IPS DF 6.9 (cell line): ENCODE measurements at regions not wholly inside any gene's neighbourhood (a gene's known extent, or its start where the extent isn't known, plus 50 kb on each side); places are given as distances from the start of the nearest gene placed in this dataset.

Experiments
- DNase-seq: peaks from one replicate; pipeline ENCODE4 v3.0.0-alpha.2; 2013; ENCODE audit warnings: low read depth, low spot score
- H3K27ac ChIP-seq: one replicate; pipeline ENCODE4 v1.5.1; 2013; ENCODE audit warnings: low read length, control low read depth
- H3K27me3 ChIP-seq: 2 replicates; pipeline ENCODE4 v1.6.1; 2013; ENCODE audit warnings: mild to moderate bottlenecking, low read length; ENCODE audit not compliant: control insufficient read depth, insufficient read depth
- H3K36me3 ChIP-seq: 2 replicates; pipeline ENCODE4 v1.6.1; 2013; ENCODE audit warnings: low read length; ENCODE audit not compliant: control insufficient read depth, insufficient read depth
- H3K4me1 ChIP-seq: 2 replicates; pipeline ENCODE4 v1.6.1; 2013; ENCODE audit warnings: low read length; ENCODE audit not compliant: control insufficient read depth, insufficient read depth
- H3K4me3 ChIP-seq: 2 replicates; pipeline ENCODE4 v1.5.1; 2013; ENCODE audit warnings: mild to moderate bottlenecking, low read length
- H3K9me3 ChIP-seq: 2 replicates; pipeline ENCODE4 v1.6.1; 2013; ENCODE audit warnings: low read length, inconsistent platforms; ENCODE audit not compliant: control insufficient read depth, insufficient read depth
- WGBS: extraction: QIAGEN DNeasy Blood & Tissue Kit; methylation state at CpG from one replicate; pipeline ENCODE4 v1.1.7; 2013; ENCODE audit warnings: mixed read lengths, missing lambda C conversion rate; ENCODE audit not compliant: insufficient read length, insufficient coverage; 5-methylcytosine and 5-hydroxymethylcytosine counted together

DNA sequence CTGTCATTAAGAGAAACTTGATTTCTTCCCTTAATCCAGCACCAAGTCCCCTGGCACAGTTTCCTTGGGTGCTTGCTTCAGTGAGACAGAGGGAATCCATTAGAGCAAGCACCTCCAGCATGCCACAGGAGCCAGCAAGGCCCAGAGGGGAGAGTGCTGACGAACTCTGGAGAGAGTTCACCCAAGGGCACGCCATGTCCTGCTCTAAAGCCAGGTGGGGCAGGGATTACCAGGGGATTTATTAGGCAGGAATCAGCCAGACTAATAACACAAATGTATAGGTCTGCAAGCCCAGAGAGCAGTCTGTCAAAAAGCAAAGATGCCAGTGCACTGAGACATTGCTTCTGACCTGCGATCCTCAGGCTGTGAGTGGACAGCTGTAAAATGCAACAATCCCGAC, 155.4 kb upstream of the SYNDIG1 start:
- Histone ChIP-seq H3K9me3 (no peaks in the 10 kb centered on the region), H3K4me3 (no peak overlapping the region), H3K36me3 (no peaks in the 10 kb centered on the region), H3K4me1 (no peaks in the 10 kb centered on the region), H3K27me3 (no peaks in the 10 kb centered on the region), H3K27ac (no peak overlapping the region)
- DNase-seq: no peak
- WGBS: no CpG with 5 or more reads among the region's 4 CpGs

DNA sequence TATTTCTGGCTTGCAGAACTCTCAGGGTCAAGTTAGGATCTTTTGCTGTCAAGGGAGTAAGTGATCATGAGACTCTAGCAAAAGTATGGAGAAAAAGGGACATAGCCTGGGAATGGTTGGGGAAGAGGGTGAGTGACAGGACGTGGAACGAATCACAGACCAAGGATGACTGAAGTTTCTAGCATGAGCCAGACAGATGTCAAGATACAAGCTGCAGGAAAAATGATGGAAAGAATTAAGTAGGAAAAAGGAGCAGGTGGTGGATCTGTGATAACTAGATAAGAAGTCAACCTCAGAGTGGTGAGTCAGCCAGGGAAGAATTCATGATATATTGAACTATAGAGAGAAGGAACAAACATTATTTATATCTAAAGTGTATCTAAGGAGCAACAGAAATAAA, 159.8 kb upstream of the SYNDIG1 start:
- H3K27ac ChIP-seq: no peak overlapping the region
- no CpG with 5 or more reads among the region's 2 CpGs for WGBS
- DNase-seq: no peak
- no peaks in the 10 kb centered on the region for H3K9me3 ChIP-seq
- no peaks in the 10 kb centered on the region for H3K4me1 ChIP-seq
- no peaks in the 10 kb centered on the region for H3K36me3 ChIP-seq
- no peaks in the 10 kb centered on the region for H3K27me3 ChIP-seq
- no peak overlapping the region for H3K4me3 ChIP-seq

DNA sequence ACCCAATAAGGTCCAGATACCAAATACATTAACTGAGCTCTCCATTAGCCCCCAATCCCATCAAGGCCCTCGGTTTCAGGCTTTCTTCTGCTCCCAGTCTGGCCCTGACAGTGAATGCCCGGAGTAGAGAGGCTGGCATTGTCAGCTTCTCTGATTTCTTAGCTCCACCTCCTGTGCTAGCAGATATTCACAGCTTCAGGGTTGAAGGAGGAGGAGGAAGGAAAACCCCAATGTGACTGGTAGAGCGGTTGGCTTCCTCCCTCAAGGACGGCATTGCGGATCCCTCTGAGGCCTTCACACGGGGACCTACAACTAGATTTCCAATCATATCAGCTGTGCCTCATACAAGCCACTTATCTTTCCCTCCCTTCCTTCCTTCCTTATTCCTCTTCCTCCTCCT, 164.1 kb upstream of the SYNDIG1 start:
- DNase-seq: no peak

DNA sequence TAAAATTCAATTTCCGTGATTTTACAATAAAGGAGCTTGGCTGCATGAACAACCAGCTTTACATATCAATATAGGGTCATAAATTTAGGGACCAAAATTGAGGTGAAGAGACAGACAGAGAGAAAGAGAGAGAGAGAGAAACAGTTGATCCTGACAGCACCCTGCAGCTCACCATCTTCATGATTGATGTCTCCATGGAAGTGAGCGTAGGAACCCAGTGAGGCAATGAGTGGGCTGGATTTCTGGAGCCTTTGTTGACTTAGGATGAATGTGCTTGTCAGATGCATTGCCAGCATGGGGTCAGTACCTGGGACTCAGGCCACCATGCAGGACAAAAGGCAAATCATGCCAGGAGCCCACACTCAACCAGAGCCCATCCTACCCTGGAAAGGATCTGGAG, 165.1 kb upstream of the SYNDIG1 start:
- Histone ChIP-seq H3K9me3 (no peaks in the 10 kb centered on the region), H3K4me3 (no peak overlapping the region), H3K4me1 (no peaks in the 10 kb centered on the region), H3K27ac (no peak overlapping the region), H3K36me3 (no peaks in the 10 kb centered on the region), H3K27me3 (no peaks in the 10 kb centered on the region)
- WGBS: no CpG with 5 or more reads among the region's 2 CpGs
- no peak for DNase-seq

More for the DNA sequence above, 164.1 kb upstream of the SYNDIG1 start:
- Histone ChIP-seq H3K27ac (no peak overlapping the region), H3K9me3 (no peaks in the 10 kb centered on the region), H3K36me3 (no peaks in the 10 kb centered on the region), H3K4me1 (no peaks in the 10 kb centered on the region), H3K27me3 (no peaks in the 10 kb centered on the region), H3K4me3 (no peak overlapping the region)
- WGBS: no CpG with 5 or more reads among the region's 6 CpGs

DNA sequence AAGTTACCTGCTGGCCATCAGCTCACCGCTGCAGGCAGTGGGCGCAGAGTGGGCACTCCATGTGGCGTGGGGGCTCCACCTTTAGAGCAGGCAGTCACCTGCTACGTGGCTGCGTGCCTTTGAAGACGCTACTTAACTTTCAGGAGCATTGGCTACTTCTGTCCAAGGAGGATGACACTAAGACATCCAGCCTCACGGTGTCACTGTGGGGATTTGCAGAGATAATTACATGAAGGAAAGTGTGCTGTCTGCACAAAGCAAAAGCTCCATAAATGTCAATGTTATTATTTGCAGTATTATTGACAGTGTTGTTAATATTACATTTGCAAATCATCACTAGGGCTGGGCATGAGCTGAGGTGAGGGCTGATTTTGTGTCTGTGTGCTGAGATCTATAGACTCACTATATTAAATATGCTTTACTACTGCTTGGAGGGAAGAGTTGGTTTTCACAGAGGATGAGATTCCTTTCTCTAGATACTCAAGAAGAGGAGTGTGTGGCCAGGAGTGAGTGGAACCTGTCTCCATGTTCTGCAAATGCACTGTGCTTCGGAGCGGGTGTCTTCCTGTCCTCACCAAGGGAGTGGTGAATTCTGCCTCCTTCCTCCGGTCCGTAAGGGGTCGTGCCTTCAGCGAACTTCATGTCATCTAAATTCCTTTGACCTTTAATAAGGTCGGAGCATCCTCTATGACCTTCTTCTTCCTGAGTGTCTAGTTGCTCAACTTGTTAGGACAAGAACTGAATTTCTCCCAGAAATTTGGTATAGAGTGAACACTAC, 165.8 kb upstream of the SYNDIG1 start:
- no peaks in the 10 kb centered on the region for H3K9me3 ChIP-seq
- H3K27me3 ChIP-seq: no peaks in the 10 kb centered on the region
- H3K27ac ChIP-seq: no peak overlapping the region
- DNase-seq: no peak
- H3K4me1 ChIP-seq: no peaks in the 10 kb centered on the region
- no CpG with 5 or more reads among the region's 14 CpGs for WGBS
- H3K4me3 ChIP-seq: no peak overlapping the region
- no peaks in the 10 kb centered on the region for H3K36me3 ChIP-seq

DNA sequence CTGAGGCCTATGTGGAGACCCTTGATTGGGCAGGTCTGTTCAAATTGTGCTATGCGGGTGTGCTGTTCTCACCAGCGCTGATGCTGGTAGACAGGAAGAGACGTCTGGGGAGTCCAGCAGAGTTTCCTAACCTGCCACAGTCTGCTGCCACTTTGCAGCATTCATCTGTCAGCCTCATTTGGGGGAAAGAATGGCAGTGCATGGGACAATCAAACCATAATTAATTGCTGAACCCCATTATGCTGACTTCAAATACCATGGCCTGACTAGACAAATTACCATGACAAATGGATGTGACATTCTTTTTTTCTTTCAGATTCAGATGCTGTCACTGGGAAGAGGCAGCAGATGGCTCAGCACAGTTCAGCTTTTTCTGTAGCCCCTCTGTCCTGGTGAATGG, 171.4 kb upstream of the SYNDIG1 start:
- no peak overlapping the region for H3K27ac ChIP-seq
- no peaks in the 10 kb centered on the region for H3K4me1 ChIP-seq
- no peaks in the 10 kb centered on the region for H3K36me3 ChIP-seq
- H3K27me3 ChIP-seq: no peaks in the 10 kb centered on the region
- WGBS: no CpG with 5 or more reads among the region's 3 CpGs
- no peak overlapping the region for H3K4me3 ChIP-seq
- H3K9me3 ChIP-seq: no peaks in the 10 kb centered on the region
- DNase-seq: no peak

DNA sequence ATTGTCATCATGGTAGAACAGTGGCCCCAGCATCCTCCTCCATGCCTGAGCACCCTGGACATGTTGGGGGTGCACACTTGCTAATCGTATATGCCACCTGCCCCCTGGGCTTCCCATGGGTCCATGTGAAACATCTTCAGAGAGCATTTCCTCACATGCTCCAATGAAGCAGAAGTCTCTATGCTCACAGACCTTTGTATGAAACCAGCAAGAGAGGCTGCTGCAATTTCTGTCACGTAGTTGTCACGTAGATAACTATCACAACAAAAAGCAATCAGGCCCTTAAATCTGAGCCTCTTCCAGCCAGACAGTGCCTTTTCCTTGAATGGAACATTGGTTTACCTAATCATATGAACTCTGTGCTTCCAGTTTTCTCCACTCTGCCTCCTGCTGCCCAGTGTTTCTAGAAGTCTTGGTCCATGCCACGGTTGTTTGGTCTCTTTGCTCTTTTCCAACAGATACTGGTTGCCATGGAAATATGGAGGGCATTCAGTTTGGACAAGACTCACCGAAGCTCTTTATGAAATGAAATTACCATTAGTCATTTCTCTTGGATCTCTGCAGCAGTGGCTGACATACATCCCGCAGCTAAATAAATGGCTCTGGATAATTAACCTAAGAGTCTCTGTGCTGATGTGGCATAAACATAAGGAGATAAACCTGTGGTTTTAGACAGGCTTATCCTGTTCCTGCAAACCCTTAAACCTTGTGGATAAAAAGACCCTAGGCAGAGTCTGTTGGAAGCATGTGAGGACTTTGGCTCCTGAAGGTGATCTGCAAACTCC, 172.8 kb upstream of the SYNDIG1 start:
- Histone ChIP-seq H3K4me1 (no peaks in the 10 kb centered on the region), H3K4me3 (no peak overlapping the region), H3K27me3 (no peaks in the 10 kb centered on the region), H3K36me3 (no peaks in the 10 kb centered on the region), H3K27ac (no peak overlapping the region), H3K9me3 (no peaks in the 10 kb centered on the region)
- DNase-seq: no peak
- WGBS: no CpG with 5 or more reads among the region's 6 CpGs

DNA sequence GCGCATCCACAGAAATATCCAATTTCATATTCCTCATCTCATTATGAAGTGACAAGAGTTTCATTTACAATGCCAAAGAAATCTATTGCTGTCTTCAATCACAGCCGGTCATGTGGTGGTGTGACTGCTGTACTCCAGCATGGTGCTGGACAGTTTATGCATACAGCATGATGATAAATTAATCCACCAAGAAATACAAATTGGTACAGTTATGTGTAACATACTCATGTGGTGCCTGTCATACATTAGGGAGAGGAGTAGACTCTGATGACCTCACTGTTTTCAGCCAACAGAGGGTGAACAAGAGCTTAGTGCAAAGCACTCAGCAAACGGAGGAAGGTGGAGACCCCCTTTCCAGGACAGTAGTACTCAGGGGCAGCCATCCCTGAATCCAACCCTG, 178.4 kb upstream of the SYNDIG1 start:
- Histone ChIP-seq H3K4me1 (no peaks in the 10 kb centered on the region), H3K4me3 (no peak overlapping the region), H3K27me3 (no peaks in the 10 kb centered on the region), H3K27ac (no peak overlapping the region), H3K9me3 (no peaks in the 10 kb centered on the region), H3K36me3 (no peaks in the 10 kb centered on the region)
- DNase-seq: no peak
- WGBS: no CpG with 5 or more reads among the region's 3 CpGs

DNA sequence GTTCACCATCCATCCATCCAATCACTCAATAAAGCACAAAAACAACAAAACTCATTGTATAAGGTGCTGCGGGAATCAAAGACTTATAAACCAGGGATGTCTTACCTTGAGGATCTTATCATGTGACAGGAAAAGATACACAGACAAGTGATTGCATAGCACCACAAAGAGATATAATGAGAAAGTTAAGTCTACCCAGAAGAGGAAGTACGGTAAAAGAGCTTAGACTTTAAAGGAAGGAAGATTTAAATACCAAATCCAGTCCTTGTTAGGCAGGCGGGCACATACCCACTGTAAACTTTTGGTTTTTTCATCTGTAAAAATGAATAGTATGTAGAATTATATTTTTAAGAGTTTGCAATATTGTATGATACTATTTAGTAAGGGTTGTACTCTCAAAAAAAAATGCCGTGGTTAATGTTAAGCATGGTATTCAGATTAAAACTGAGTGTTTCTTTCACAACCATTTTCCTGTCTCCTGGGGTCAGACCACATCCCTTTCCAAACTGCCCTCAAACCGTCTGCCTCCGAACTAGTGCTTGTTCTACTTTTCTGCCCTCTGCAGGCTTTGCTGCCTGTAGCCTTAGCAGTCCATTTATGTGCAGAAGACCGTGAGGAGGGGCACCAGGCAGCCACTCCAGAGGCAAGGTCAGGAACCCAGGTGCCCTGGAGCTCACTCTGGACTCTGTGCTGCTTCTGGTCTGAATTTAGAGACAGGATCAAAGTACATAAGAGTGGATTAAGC, 179.5 kb upstream of the SYNDIG1 start:
- Histone ChIP-seq H3K27me3 (no peaks in the 10 kb centered on the region), H3K36me3 (no peaks in the 10 kb centered on the region), H3K27ac (no peak overlapping the region), H3K9me3 (no peaks in the 10 kb centered on the region), H3K4me1 (no peaks in the 10 kb centered on the region), H3K4me3 (no peak overlapping the region)
- no peak for DNase-seq
- WGBS: 100% methylated on average over 1 of the region's 7 CpGs

DNA sequence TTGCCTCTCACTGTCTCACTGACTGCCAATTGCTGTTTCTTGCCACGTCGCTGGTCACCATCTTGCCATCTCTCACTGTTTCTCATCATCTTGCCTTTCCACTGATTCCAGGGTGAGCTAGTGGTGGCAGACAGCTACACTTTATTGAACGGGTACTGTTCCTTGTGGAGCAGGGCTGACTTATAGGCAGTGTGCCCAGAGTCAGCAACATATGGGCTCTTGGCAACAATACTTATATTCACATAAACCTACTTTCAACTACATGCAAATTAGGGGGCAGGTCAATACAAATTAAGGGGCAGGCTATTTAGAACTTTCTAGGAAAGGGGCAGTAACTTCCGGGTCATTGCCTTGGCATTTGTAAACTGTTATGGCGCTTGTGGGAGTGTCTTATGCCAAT, 186.2 kb upstream of the SYNDIG1 start:
- H3K9me3 ChIP-seq: no peaks in the 10 kb centered on the region
- H3K36me3 ChIP-seq: no peaks in the 10 kb centered on the region
- DNase-seq: no peak
- no peaks in the 10 kb centered on the region for H3K27me3 ChIP-seq
- no peak overlapping the region for H3K4me3 ChIP-seq
- H3K27ac ChIP-seq: no peak overlapping the region
- no peaks in the 10 kb centered on the region for H3K4me1 ChIP-seq
- WGBS: no CpG with 5 or more reads among the region's 5 CpGs
